ENCODE measurements at regions not wholly inside any gene's neighbourhood (a gene's known extent, or its start where the extent isn't known, plus 50 kb on each side); places are given as distances from the start of the nearest gene placed in this dataset.

DNA sequence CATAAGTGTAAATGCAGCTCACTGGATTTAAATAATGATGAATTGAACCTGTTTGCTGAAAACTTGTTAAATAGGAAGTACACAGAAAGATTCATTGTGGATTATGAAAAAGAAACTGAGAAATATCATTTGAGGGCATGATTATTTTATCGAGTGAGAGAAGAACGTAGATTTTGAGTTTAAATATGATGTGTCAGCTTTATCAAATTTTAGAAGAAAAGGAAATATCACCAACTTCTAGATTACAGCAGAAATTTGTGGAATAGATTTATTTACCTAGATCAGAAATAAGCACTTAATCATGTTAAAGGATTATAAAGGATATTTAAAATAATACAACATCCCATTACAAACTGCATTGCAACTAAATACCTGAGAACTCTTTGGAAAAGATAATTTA is 315.5 kb downstream of the ZPLD1 start:
- H3K4me2 ChIP-seq (ENCODE audit: insufficient read depth in 1 of 2, low read depth in 2 of 2, low read length in 2 of 2), result no peak overlapping the region
- no peaks in the 10 kb centered on the region for H3K36me3 ChIP-seq (ENCODE audit: control insufficient read depth in 2 of 4, insufficient read depth in 4 of 4, low read length in 3 of 4)
- H4K5ac ChIP-seq (ENCODE audit: insufficient read length, low read depth, low read length), result no peak overlapping the region
- ChIA-PET CTCF (ENCODE audit: partially characterized antibody) (interaction anchor here (2.1 kb wide), 1 partner anchor 9 kb away, joined by 8 read pairs; no protein-coding TSS in a partner anchor), POLR2A (ENCODE audit: partially characterized antibody) (no interaction called here)
- H3K23ac ChIP-seq (ENCODE audit: insufficient read length), result no peak overlapping the region
- no peak overlapping the region for H2AFZ ChIP-seq (ENCODE audit: low read length)
- no peak overlapping the region for H3K18ac ChIP-seq (ENCODE audit: extremely low read depth, low read length)
- peaks cover 0 to 7% (median 3%) of the 10 kb centered on the region in 4 experiments; a peak in 2 of 7 replicates for H3K4me1 ChIP-seq (replicated peaks in 1 of 4; ENCODE audit: control insufficient read depth in 3 of 4, insufficient read depth in 4 of 4, low read length in 3 of 4)
- no peaks in the 10 kb centered on the region for H3K23me2 ChIP-seq (ENCODE audit: low read depth, low read length)
- H4K20me1 ChIP-seq (replicated peaks in 1 of 2; ENCODE audit: control insufficient read depth in 1 of 2, insufficient read depth in 2 of 2, low read length in 2 of 2), result no peaks in the 10 kb centered on the region
- DNase-seq (ENCODE audit: low read depth in 1 of 2, low spot score in 2 of 2) (no peak), FAIRE-seq (no peak)
- H3K56ac ChIP-seq (replicated peaks; ENCODE audit: insufficient read length, low read depth, low read length), result no peak overlapping the region
- H3K9ac ChIP-seq (replicated peaks in 1 of 4; ENCODE audit: extremely low read depth in 1 of 4, low read depth in 3 of 4, low read length in 3 of 4), result no peak overlapping the region
- H2BK20ac ChIP-seq (ENCODE audit: low read length), result no peak overlapping the region
- no peak for TF ChIP-seq CTBP2 (IDR thresholded peaks at IDR 0.05; ENCODE audit: borderline replicate concordance, insufficient read depth, insufficient read length, low read length)
- no peak for TF ChIP-seq TAF7 (optimal IDR thresholded peaks at IDR 0.05; ENCODE audit: borderline replicate concordance, low read depth, low read length)
- TF ChIP-seq SAP30 (IDR thresholded peaks at IDR 0.05; ENCODE audit: insufficient read depth, insufficient replicate concordance, low read length), result no peak
- TF ChIP-seq KDM4A (IDR thresholded peaks at IDR 0.05; ENCODE audit: low read depth, low read length, severe bottlenecking), result no peak
- TF ChIP-seq JUND (IDR thresholded peaks at IDR 0.05; ENCODE audit: low read length), result no peak
- TF ChIP-seq FOSL1 (IDR thresholded peaks at IDR 0.05; ENCODE audit: insufficient read depth, low read depth, low read length), result no peak
- H2BK120ac ChIP-seq (replicated peaks; ENCODE audit: low read depth, low read length), result no peak overlapping the region
- H3K4me3 ChIP-seq (ENCODE audit: extremely low read depth in 1 of 4, insufficient read depth in 2 of 4, low read depth in 3 of 4, low read length in 4 of 4), result no peak overlapping the region
- H3K79me1 ChIP-seq (ENCODE audit: low read depth, low read length), result no peaks in the 10 kb centered on the region
- WGBS, 2 experiments (ENCODE audit: extremely low coverage in 1 of 2, insufficient coverage in 1 of 2, insufficient read length in 1 of 2, insufficient replicate concordance in 2 of 2, low coverage in 1 of 2, low lambda C conversion rate in 2 of 2, missing lambda C conversion rate in 1 of 2), result 90 to 100% methylated on average over 2 of the region's 2 CpGs
- no peak overlapping the region for H2BK5ac ChIP-seq (ENCODE audit: low read depth, low read length)
- H2AK5ac ChIP-seq (ENCODE audit: low read depth, low read length), result no peak overlapping the region
- no peak overlapping the region for H3K14ac ChIP-seq (ENCODE audit: insufficient read length)
- H3K79me2 ChIP-seq (ENCODE audit: control insufficient read depth in 1 of 2, insufficient read depth in 2 of 2, low read length in 2 of 2), result no peaks in the 10 kb centered on the region
- no peaks in the 10 kb centered on the region for H3K9me3 ChIP-seq (ENCODE audit: insufficient read depth in 2 of 2, low read depth in 1 of 2, low read length in 1 of 2)
- H3K27me3 ChIP-seq (replicated peaks in 1 of 4; ENCODE audit: control insufficient read depth in 3 of 4, extremely low read depth in 1 of 4, insufficient read depth in 3 of 4, low read length in 3 of 4), result no peaks in the 10 kb centered on the region
- no peak overlapping the region for H3K4ac ChIP-seq (replicated peaks; ENCODE audit: insufficient read length, low read depth, low read length)
- no peak overlapping the region for H2BK15ac ChIP-seq (ENCODE audit: low read length)
- H2BK12ac ChIP-seq (ENCODE audit: low read depth, low read length), result no peak overlapping the region
- no peak overlapping the region for H4K91ac ChIP-seq (replicated peaks; ENCODE audit: insufficient read length, low read length)
- no peak overlapping the region for H4K8ac ChIP-seq (ENCODE audit: extremely low read depth, insufficient read depth, low read length)
- H3K27ac ChIP-seq (ENCODE audit: low read depth, low read length), result no peak overlapping the region
